Mucosa of descending colon (tissue), 3 donors: ENCODE measurements at regions not wholly inside any gene's neighbourhood (a gene's known extent, or its start where the extent isn't known, plus 50 kb on each side); places are given as distances from the start of the nearest gene placed in this dataset.
A peak's percentile ranks its signal among the peaks of the same experiment; 100 is the strongest.

ENCODE experiments used
- ATAC-seq: fragments of 200-7000 bp; cut with Tn5 transposase; one replicate; pipeline ENCODE4 v1.9.1; 2020; ENCODE audit warnings: mild to moderate bottlenecking, moderate library complexity
- DNase-seq, 3 donors: peaks; one replicate each; pipeline ENCODE4 v3.0.0-alpha.2; 2020
- H3K36me3 ChIP-seq: fragments of 200-600 bp; one replicate; pipeline ENCODE4 v1.8.0; 2021; ENCODE audit warnings: low read depth, mild to moderate bottlenecking
- H3K4me1 ChIP-seq: fragments of 200-600 bp; one replicate; pipeline ENCODE4 v1.8.0; 2021; ENCODE audit warnings: low read depth, mild to moderate bottlenecking
- H3K4me3 ChIP-seq: fragments of 200-600 bp; one replicate; pipeline ENCODE4 v1.8.0; 2021; ENCODE audit warnings: mild to moderate bottlenecking
- H3K9me3 ChIP-seq: fragments of 200-600 bp; one replicate; pipeline ENCODE4 v1.8.0; 2021; ENCODE audit warnings: mild to moderate bottlenecking
- intact Hi-C, 2 donors: fragments of 100-400 bp; cut with DNase I in 1 of 2; cut with micrococcal nuclease in 1 of 2; formaldehyde crosslinking; loops; one replicate each; pipeline versions ENCODE4 v1.11.0 to v1.11.1; 2022; cut with DNase I, micrococcal nuclease
- TF ChIP-seq, protein P1 (sequence below): fragments of 200-600 bp; IDR thresholded peaks from one replicate; pipeline ENCODE4 v1.8.0; 2022; ENCODE audit warnings: antibody characterized with exemption, mild to moderate bottlenecking
- donor health status: DM: no; HTN: no; CAD: no; lungs with moderate emphysema.
- donor health status: DM: no; HTN: no; CAD: no.
- donor health status: DM: no; HTN: yes; CAD: no.

- intact Hi-C loops: no loop called here
- no peak overlapping the region for H3K4me3 ChIP-seq
- ATAC-seq: peak; percentile 77
- no peaks in the 10 kb centered on the region for H3K36me3 ChIP-seq
- no peaks in the 10 kb centered on the region for H3K4me1 ChIP-seq
- TF ChIP-seq, protein P1, sequence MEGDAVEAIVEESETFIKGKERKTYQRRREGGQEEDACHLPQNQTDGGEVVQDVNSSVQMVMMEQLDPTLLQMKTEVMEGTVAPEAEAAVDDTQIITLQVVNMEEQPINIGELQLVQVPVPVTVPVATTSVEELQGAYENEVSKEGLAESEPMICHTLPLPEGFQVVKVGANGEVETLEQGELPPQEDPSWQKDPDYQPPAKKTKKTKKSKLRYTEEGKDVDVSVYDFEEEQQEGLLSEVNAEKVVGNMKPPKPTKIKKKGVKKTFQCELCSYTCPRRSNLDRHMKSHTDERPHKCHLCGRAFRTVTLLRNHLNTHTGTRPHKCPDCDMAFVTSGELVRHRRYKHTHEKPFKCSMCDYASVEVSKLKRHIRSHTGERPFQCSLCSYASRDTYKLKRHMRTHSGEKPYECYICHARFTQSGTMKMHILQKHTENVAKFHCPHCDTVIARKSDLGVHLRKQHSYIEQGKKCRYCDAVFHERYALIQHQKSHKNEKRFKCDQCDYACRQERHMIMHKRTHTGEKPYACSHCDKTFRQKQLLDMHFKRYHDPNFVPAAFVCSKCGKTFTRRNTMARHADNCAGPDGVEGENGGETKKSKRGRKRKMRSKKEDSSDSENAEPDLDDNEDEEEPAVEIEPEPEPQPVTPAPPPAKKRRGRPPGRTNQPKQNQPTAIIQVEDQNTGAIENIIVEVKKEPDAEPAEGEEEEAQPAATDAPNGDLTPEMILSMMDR: no peak
- H3K9me3 ChIP-seq: no peaks in the 10 kb centered on the region
- DNase-seq: peak in 1 of 3 donors; percentile 17
Observed at GRCh38 chr10:7045891-7046599, 364.8 kb downstream of the SFMBT2 start.

DNA sequence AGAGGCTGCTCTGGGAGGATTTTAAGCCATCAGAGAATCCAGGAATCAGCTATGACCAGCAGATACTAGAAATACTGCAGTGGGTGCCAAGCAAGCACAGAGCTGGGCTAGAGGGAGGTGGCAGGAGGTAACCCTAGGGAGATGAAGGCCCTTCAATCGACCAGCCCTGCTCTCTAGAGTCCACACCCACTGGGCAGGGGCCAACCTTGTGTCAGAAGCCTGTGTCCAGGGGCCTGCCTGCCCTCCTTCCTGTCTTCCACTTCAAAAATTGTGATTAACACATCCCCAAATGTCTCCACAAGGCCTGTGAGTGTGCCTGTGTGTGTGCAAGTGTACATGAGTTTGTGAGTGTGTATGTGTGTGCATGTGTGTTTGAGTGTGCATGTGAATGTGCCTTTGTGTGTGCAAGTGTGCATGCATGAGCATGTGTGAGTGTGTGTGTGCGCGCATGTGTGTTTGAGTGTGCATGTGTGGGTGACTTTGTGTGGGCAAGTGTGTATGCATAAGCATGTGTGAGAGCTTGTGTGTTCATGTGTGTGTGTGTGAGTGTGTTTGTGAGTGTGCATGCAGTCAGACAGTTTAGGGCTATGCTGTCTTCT is 367.7 kb downstream of the SFMBT2 start:
- intact Hi-C loops: no loop called here
- Histone ChIP-seq H3K4me3 (no peak overlapping the region), H3K4me1 (no peaks in the 10 kb centered on the region), H3K9me3 (no peaks in the 10 kb centered on the region), H3K36me3 (no peaks in the 10 kb centered on the region)
- DNase-seq (no peak), ATAC-seq (no peak)
- TF ChIP-seq, protein P1: no peak

GRCh38 chr10:7042419-7043054 is 368.3 kb downstream of the SFMBT2 start:
- ATAC-seq: no peak
- Histone ChIP-seq H3K9me3 (no peaks in the 10 kb centered on the region), H3K36me3 (no peaks in the 10 kb centered on the region), H3K4me1 (no peaks in the 10 kb centered on the region), H3K4me3 (no peak overlapping the region)
- TF ChIP-seq, protein P1: no peak
- no peak for DNase-seq
- intact Hi-C loops: no loop called here

- intact Hi-C loops: no loop called here
- ATAC-seq (no peak), DNase-seq (no peak)
- Histone ChIP-seq H3K4me3 (no peak overlapping the region), H3K36me3 (no peaks in the 10 kb centered on the region), H3K4me1 (no peaks in the 10 kb centered on the region), H3K9me3 (no peaks in the 10 kb centered on the region)
- TF ChIP-seq, protein P1: no peak
Observed at GRCh38 chr10:7042000-7042399, 368.8 kb downstream of the SFMBT2 start.

- H3K4me3 ChIP-seq: no peak overlapping the region
- no peaks in the 10 kb centered on the region for H3K9me3 ChIP-seq
- DNase-seq (no peak), ATAC-seq (no peak)
- H3K4me1 ChIP-seq: no peaks in the 10 kb centered on the region
- no peaks in the 10 kb centered on the region for H3K36me3 ChIP-seq
- intact Hi-C loops: no loop called here
- TF ChIP-seq, protein P1: no peak
Observed at GRCh38 chr10:7040681-7041080, 370.2 kb downstream of the SFMBT2 start.
